OCI-LY1 (cell line): ENCODE measurements at regions not wholly inside any gene's neighbourhood (a gene's known extent, or its start where the extent isn't known, plus 50 kb on each side); places are given as distances from the start of the nearest gene placed in this dataset.

Source experiments
- H2AFZ ChIP-seq: fragments of 200-600 bp; sonication (generic), shearing (Covaris generic); 2 replicates; pipeline ENCODE4 v1.6.0; 2014; ENCODE audit warnings: antibody characterized with exemption, mild to moderate bottlenecking, low read length
- H3F3A ChIP-seq: fragments of 200-600 bp; sonication (generic), shearing (Covaris generic); 2 replicates; pipeline ENCODE4 v1.6.0; 2014; ENCODE audit warnings: mild to moderate bottlenecking, antibody characterized with exemption, low read length, moderate library complexity; ENCODE audit not compliant: insufficient read depth
- H3K27ac ChIP-seq: fragments of 200-600 bp; sonication (generic); 2 replicates; pipeline ENCODE4 v1.5.1; 2014; ENCODE audit warnings: low read length, mixed run types, mild to moderate bottlenecking, low read depth; ENCODE audit not compliant: poor library complexity, severe bottlenecking
- H3K27me3 ChIP-seq: fragments of 200-600 bp; sonication (generic); 2 replicates; pipeline ENCODE4 v1.6.0; 2014; ENCODE audit warnings: antibody characterized with exemption, mild to moderate bottlenecking, low read length, moderate library complexity; ENCODE audit not compliant: insufficient read depth
- H3K36me3 ChIP-seq: fragments of 200-600 bp; sonication (generic); 2 replicates; pipeline ENCODE4 v1.6.1; 2014; ENCODE audit warnings: mild to moderate bottlenecking, antibody characterized with exemption, low read length, moderate library complexity, mixed read lengths; ENCODE audit not compliant: insufficient read depth
- H3K4me1 ChIP-seq: fragments of 200-600 bp; sonication (generic); 2 replicates; pipeline ENCODE4 v1.5.1; 2014; ENCODE audit warnings: mild to moderate bottlenecking, low read length, moderate library complexity; ENCODE audit not compliant: insufficient read depth, severe bottlenecking
- H3K4me2 ChIP-seq: fragments of 200-600 bp; sonication (generic), shearing (Covaris generic); 2 replicates; pipeline ENCODE4 v1.6.1; 2014; ENCODE audit warnings: low read length
- H3K4me3 ChIP-seq: fragments of 200-600 bp; sonication (generic); 2 replicates; pipeline ENCODE4 v1.5.1; 2014; ENCODE audit warnings: low read length, low read depth, mild to moderate bottlenecking, mixed read lengths; ENCODE audit not compliant: poor library complexity, severe bottlenecking
- H3K79me2 ChIP-seq: fragments of 200-600 bp; shearing (Covaris generic); 2 replicates; pipeline ENCODE4 v1.6.1; 2016; ENCODE audit warnings: mixed run types, low read length, mixed read lengths; ENCODE audit not compliant: insufficient read depth
- H3K9ac ChIP-seq: fragments of 200-600 bp; sonication (generic), shearing (Covaris generic); 2 replicates; pipeline ENCODE4 v1.6.1; 2014; ENCODE audit warnings: mild to moderate bottlenecking, low read length, mixed read lengths
- H3K9me2 ChIP-seq: fragments of 200-600 bp; sonication (generic), shearing (Covaris generic); 2 replicates; pipeline ENCODE4 v1.6.1; 2014; ENCODE audit warnings: low read depth, mild to moderate bottlenecking, low read length, mixed read lengths
- H3K9me3 ChIP-seq: fragments of 200-600 bp; shearing (Covaris generic); 2 replicates; pipeline ENCODE4 v1.6.1; 2014; ENCODE audit warnings: low read length, mixed read lengths
- H4K20me1 ChIP-seq: fragments of 200-600 bp; sonication (generic), shearing (Covaris generic); 2 replicates; pipeline ENCODE4 v1.6.0; 2016; ENCODE audit warnings: mild to moderate bottlenecking, low read length; ENCODE audit not compliant: insufficient read depth
- CTCF ChIP-seq: fragments of 200-600 bp; sonication (generic), shearing (Covaris generic); IDR thresholded peaks from 2 replicates; pipeline ENCODE4 v1.5.1; 2017; ENCODE audit warnings: mild to moderate bottlenecking, antibody characterized with exemption, low read length, moderate library complexity, mixed read lengths
- EZH2 ChIP-seq: fragments of 200-600 bp; sonication (generic), shearing (Covaris generic); IDR thresholded peaks from 2 replicates; pipeline ENCODE4 v1.8.0; 2017; ENCODE audit warnings: borderline replicate concordance, mixed run types, mild to moderate bottlenecking, antibody characterized with exemption, low read length, moderate library complexity, mixed read lengths

GRCh38 chr3:147616998-147617619 lies 207.9 kb downstream of the ZIC1 start:
- Histone ChIP-seq H3F3A (no peaks in the 10 kb centered on the region), H4K20me1 (no peaks in the 10 kb centered on the region), H3K4me2 (no peak overlapping the region), H3K79me2 (no peaks in the 10 kb centered on the region), H3K4me3 (no peak overlapping the region), H3K9me3 (no peaks in the 10 kb centered on the region), H3K36me3 (no peaks in the 10 kb centered on the region), H3K27ac (no peak overlapping the region), H2AFZ (no peak overlapping the region), H3K9ac (no peak overlapping the region), H3K9me2 (no peaks in the 10 kb centered on the region), H3K4me1 (no peaks in the 10 kb centered on the region), H3K27me3 (no peaks in the 10 kb centered on the region)
- TF ChIP-seq EZH2, result no peak
- TF ChIP-seq CTCF, result peak; percentile 74

GRCh38 chr3:147618691-147619090 lies 209.5 kb downstream of the ZIC1 start:
- Histone ChIP-seq H3K4me2 (no peak overlapping the region), H3K9ac (no peak overlapping the region), H3K4me3 (no peak overlapping the region), H3K9me3 (no peaks in the 10 kb centered on the region), H3K36me3 (no peaks in the 10 kb centered on the region), H2AFZ (no peak overlapping the region), H3K9me2 (no peaks in the 10 kb centered on the region), H4K20me1 (no peaks in the 10 kb centered on the region), H3K4me1 (no peaks in the 10 kb centered on the region), H3F3A (no peaks in the 10 kb centered on the region), H3K27me3 (no peaks in the 10 kb centered on the region), H3K79me2 (no peaks in the 10 kb centered on the region), H3K27ac (no peak overlapping the region)
- TF ChIP-seq CTCF, result no peak
- no peak for TF ChIP-seq EZH2

- Histone ChIP-seq H3K4me3 (no peak overlapping the region), H3F3A (no peaks in the 10 kb centered on the region), H3K79me2 (no peaks in the 10 kb centered on the region), H3K4me1 (no peaks in the 10 kb centered on the region), H2AFZ (no peak overlapping the region), H3K36me3 (no peaks in the 10 kb centered on the region), H3K9me3 (no peaks in the 10 kb centered on the region), H3K9me2 (no peaks in the 10 kb centered on the region), H3K4me2 (no peak overlapping the region), H3K27ac (no peak overlapping the region), H3K9ac (no peak overlapping the region), H3K27me3 (no peaks in the 10 kb centered on the region), H4K20me1 (no peaks in the 10 kb centered on the region)
- TF ChIP-seq EZH2 (no peak), CTCF (no peak)
Measured at GRCh38 chr3:147619921-147620560, 210.9 kb downstream of the ZIC1 start.
